HEK293T (cell line): ENCODE measurements at regions not wholly inside any gene's neighbourhood (a gene's known extent, or its start where the extent isn't known, plus 50 kb on each side); places are given as distances from the start of the nearest gene placed in this dataset.
"Not testable (repeated sequence)": the region's sequence is repeated elsewhere in the genome, so short reads cannot be mapped to it uniquely, and the experiment has no call there.

ENCODE experiments used
- ARNT ChIP-seq: fragments of 450-650 bp; IDR thresholded peaks from 2 replicates; pipeline ENCODE4 v1.6.1; 2017; ENCODE audit warnings: mild to moderate bottlenecking
- BHLHE40 ChIP-seq: fragments of 450-650 bp; IDR thresholded peaks from 2 replicates; pipeline ENCODE4 v1.6.1; 2016; ENCODE audit warnings: mild to moderate bottlenecking, moderate library complexity, borderline replicate concordance
- FOXA1 ChIP-seq: fragments of 450-650 bp; IDR thresholded peaks from 2 replicates; pipeline ENCODE4 v1.6.1; 2016; ENCODE audit warnings: mild to moderate bottlenecking
- FOXM1 ChIP-seq: fragments of 450-650 bp; IDR thresholded peaks from 2 replicates; pipeline ENCODE4 v1.6.1; 2017; ENCODE audit warnings: mild to moderate bottlenecking, borderline replicate concordance
- L3MBTL2 ChIP-seq: fragments of 450-650 bp; conservative IDR thresholded peaks from 2 replicates; pipeline ENCODE4 v1.6.1; 2016; ENCODE audit warnings: mild to moderate bottlenecking
- NFRKB ChIP-seq: fragments of 450-650 bp; IDR thresholded peaks from 2 replicates; pipeline ENCODE4 v1.6.1; 2016; ENCODE audit warnings: mild to moderate bottlenecking, moderate library complexity
- SP1 ChIP-seq: fragments of 450-650 bp; IDR thresholded peaks from 2 replicates; pipeline ENCODE4 v1.6.1; 2017
- SUZ12 ChIP-seq: fragments of 450-650 bp; IDR thresholded peaks from 2 replicates; pipeline ENCODE4 v1.6.1; 2016; ENCODE audit warnings: mild to moderate bottlenecking
- TARDBP ChIP-seq: fragments of 450-650 bp; IDR thresholded peaks from 2 replicates; pipeline ENCODE4 v1.6.1; 2016
- TF ChIP-seq, protein P1 (sequence below): fragments of 450-650 bp; IDR thresholded peaks from 2 replicates; pipeline ENCODE4 v1.6.1; 2016

GRCh38 chr22:49698616-49699015 is 129.1 kb downstream of the BRD1 start:
- not testable (repeated sequence) for TF ChIP-seq NFRKB, BHLHE40, ARNT, SP1, L3MBTL2, FOXA1, TARDBP, SUZ12, FOXM1
- TF ChIP-seq, protein P1, sequence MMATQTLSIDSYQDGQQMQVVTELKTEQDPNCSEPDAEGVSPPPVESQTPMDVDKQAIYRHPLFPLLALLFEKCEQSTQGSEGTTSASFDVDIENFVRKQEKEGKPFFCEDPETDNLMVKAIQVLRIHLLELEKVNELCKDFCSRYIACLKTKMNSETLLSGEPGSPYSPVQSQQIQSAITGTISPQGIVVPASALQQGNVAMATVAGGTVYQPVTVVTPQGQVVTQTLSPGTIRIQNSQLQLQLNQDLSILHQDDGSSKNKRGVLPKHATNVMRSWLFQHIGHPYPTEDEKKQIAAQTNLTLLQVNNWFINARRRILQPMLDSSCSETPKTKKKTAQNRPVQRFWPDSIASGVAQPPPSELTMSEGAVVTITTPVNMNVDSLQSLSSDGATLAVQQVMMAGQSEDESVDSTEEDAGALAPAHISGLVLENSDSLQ = not testable (repeated sequence)
